ENCODE measurements at regions not wholly inside any gene's neighbourhood (a gene's known extent, or its start where the extent isn't known, plus 50 kb on each side); places are given as distances from the start of the nearest gene placed in this dataset.

GRCh38 chr5:40453689-40454088, 226.0 kb upstream of the PTGER4 start:
- TF ChIP-seq, protein P1, sequence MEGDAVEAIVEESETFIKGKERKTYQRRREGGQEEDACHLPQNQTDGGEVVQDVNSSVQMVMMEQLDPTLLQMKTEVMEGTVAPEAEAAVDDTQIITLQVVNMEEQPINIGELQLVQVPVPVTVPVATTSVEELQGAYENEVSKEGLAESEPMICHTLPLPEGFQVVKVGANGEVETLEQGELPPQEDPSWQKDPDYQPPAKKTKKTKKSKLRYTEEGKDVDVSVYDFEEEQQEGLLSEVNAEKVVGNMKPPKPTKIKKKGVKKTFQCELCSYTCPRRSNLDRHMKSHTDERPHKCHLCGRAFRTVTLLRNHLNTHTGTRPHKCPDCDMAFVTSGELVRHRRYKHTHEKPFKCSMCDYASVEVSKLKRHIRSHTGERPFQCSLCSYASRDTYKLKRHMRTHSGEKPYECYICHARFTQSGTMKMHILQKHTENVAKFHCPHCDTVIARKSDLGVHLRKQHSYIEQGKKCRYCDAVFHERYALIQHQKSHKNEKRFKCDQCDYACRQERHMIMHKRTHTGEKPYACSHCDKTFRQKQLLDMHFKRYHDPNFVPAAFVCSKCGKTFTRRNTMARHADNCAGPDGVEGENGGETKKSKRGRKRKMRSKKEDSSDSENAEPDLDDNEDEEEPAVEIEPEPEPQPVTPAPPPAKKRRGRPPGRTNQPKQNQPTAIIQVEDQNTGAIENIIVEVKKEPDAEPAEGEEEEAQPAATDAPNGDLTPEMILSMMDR (IDR thresholded peaks at IDR 0.05) = no peak

DNA sequence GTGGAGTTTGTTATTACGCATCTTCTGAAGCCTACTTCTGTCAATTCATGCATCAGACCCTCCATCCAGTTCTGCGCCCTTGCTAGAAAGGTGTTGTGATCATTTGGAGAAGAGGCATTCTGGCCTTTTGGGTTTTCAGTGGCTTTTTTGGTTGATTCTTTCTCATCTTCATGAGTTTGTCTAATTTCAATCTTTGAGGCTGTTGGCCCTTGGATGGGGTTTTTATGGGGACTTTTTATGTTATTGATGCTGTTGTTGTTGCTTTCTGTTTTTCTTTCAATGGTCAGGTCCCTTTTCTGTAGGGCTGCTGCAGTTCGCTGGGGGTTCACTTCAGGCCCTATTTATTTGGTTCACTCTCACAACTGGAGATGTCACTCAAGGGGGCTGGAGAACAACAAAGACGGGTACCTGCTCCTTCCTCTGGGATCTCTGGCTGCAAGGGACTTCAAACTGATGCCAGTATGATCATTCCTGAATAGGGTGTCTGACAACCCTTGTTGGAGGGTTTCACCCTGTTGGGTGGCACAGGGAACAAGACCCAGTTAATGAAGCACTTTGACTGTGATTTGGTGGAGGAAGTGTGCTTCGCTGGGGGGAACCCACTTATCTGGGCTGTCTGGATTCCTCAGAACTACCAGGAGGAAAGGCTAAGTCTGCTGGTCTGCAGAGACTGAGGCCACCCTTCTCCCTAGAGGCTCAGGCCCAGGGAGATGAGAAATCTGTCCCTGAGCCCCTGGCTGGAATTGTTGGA, 226.7 kb upstream of the PTGER4 start:
- TF ChIP-seq, protein P1 (IDR thresholded peaks at IDR 0.05) = no peak

- TF ChIP-seq, protein P1 (IDR thresholded peaks at IDR 0.05) = no peak
Observed at GRCh38 chr5:40447438-40447837, 232.3 kb upstream of the PTGER4 start.

- TF ChIP-seq, protein P1 (IDR thresholded peaks at IDR 0.05) = no peak
Observed at GRCh38 chr5:40446910-40447309, 232.8 kb upstream of the PTGER4 start.

DNA sequence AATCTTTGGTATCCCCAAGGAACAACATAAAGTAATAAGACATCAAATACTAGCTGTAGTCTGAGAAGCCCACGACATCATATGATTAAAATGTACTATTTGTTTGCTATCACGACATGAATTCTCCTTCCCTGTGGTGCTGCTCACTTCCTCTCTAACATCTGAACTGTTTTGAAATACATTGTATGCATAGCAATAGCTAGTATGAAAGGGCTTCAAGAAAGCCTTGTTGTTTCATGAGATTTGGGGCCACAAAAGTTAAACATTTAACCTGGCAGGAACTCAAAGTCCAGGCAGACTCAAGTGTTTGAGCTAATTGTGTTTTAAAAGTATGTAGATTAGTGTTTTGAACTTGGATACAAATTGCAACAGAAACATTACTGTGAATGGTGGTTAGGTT, 237.4 kb upstream of the PTGER4 start:
- TF ChIP-seq, protein P1 (IDR thresholded peaks at IDR 0.05) = no peak

DNA sequence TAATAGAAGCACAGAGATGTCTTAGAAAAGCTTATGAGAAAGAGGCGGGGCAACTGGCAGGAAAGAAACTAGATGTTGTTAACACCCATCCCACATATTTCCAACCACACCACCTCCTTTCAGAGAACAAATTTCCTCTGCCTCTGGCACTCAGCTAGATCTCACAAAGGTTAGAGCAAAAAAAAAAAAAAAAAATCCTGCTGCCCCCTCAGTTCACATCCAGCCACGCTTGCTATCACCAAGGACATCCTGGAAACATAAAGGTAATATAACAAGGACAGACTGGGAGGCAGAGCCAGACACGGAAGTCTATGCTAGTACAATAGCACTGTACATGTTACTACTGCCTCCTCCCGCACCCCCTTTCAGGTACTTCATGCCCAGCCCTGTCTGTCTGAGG, 238.0 kb upstream of the PTGER4 start:
- TF ChIP-seq, protein P1 (IDR thresholded peaks at IDR 0.05) = no peak

DNA sequence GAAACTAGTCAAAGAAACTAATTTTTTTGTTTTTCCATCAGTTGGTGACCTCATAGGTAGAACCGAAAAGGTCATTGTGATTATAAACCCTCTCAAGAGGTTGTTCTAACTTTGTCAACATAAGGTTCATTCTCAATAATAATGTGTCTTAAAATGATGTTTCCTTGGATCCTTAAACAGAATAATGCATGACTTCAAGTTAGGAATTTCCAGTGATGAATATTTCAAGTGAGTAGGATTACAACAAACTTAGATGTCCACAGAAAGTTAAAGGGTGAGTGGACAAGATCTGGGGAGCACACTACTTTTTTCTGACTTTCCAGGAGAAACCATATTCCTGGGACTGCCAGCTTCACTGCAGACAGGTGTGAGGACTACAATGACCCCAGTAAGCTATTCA, 239.0 kb upstream of the PTGER4 start:
- TF ChIP-seq, protein P1 (IDR thresholded peaks at IDR 0.05) = no peak

DNA sequence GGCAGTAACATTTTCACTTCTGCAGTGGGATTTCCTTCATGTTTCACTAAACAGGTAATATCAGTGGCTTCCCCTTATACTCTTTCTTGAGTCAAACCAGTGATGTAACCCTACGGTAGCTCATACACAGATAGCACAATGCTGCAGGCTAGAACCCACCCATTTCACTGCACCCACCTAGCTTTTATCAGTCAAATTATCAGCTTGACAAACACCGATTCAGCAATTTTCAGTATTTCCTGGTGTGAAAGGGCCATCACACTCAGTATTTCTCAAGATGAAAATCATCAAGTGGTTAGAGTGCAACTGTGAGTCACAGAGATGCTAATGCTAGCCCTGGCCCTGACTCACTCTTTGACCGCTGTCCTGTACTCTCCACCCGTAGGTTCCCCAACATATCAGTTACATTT, 242.3 kb upstream of the PTGER4 start:
- TF ChIP-seq, protein P1 (IDR thresholded peaks at IDR 0.05) = no peak
